ACC112 (cell line): ENCODE measurements at regions not wholly inside any gene's neighbourhood (a gene's known extent, or its start where the extent isn't known, plus 50 kb on each side); places are given as distances from the start of the nearest gene placed in this dataset.
"Not testable (repeated sequence)": the region's sequence is repeated elsewhere in the genome, so short reads cannot be mapped to it uniquely, and the experiment has no call there.

ENCODE experiments used
- H2AFZ ChIP-seq: fragments of 200-600 bp; sonication (generic); one replicate; pipeline ENCODE4 v1.6.0; 2017; ENCODE audit warnings: antibody characterized with exemption, low read length; ENCODE audit not compliant: unreplicated experiment
- H3K27ac ChIP-seq: fragments of 200-600 bp; sonication (generic); 2 replicates; pipeline ENCODE4 v1.5.1; 2014; ENCODE audit warnings: low read depth, mild to moderate bottlenecking, antibody characterized with exemption, low read length, moderate library complexity
- H3K27me3 ChIP-seq: fragments of 200-600 bp; sonication (generic); 2 replicates; pipeline ENCODE4 v1.6.1; 2014; ENCODE audit warnings: mild to moderate bottlenecking, antibody characterized with exemption, low read length, moderate library complexity, mixed read lengths; ENCODE audit not compliant: insufficient read depth
- H3K36me3 ChIP-seq: fragments of 200-600 bp; sonication (generic); 2 replicates; pipeline ENCODE4 v1.6.1; 2016; ENCODE audit warnings: mild to moderate bottlenecking, antibody characterized with exemption, low read length, moderate library complexity, mixed read lengths; ENCODE audit not compliant: insufficient read depth
- H3K4me1 ChIP-seq: fragments of 200-600 bp; sonication (generic); one replicate; pipeline ENCODE4 v1.6.1; 2016; ENCODE audit warnings: low read length, mixed read lengths; ENCODE audit not compliant: insufficient read depth, unreplicated experiment, control insufficient read depth
- H3K4me3 ChIP-seq: fragments of 200-600 bp; sonication (generic); 2 replicates; pipeline ENCODE4 v1.5.1; 2014; ENCODE audit warnings: mild to moderate bottlenecking, low read depth, low read length
- H3K79me2 ChIP-seq: fragments of 200-600 bp; sonication (generic); one replicate; pipeline ENCODE4 v1.6.0; 2016; ENCODE audit warnings: low read length; ENCODE audit not compliant: control insufficient read depth, unreplicated experiment, insufficient read depth

DNA sequence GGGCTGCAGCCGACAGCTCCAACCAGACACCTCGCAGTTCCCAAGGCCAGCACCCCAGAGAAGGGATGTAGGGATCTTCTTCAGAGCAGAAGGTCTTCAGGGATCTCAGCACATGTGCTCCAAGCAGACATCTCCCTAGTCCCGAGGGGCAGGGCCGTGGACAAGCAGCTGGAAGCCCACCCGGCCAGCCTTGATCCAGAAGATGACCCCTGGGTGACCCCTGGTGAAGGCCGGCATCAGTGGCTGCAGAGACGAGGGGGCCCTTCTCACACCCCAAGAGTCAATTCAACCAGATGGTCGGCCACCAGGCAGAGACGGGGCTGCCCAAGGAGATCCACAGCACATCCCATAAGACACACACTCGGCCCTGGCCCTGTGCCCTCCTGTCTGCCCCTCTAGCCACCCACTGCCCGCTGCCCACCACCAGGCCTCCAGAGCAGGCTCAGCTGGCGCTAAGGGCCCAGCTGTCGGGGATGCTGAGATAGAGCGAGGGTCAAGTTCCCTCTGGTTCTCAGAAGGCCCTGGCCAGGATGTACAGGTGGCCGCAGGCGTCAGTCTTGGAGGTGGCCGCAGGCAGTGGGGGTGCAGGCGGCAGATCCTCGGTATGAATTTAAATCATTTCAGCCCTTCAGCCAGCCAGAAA lies 168.3 kb downstream of the BRD1 start:
- H3K4me1 ChIP-seq: no peaks in the 10 kb centered on the region
- no peak overlapping the region for H3K27ac ChIP-seq
- H2AFZ ChIP-seq: no peak overlapping the region
- H3K36me3 ChIP-seq: no peaks in the 10 kb centered on the region
- no peaks in the 10 kb centered on the region for H3K27me3 ChIP-seq
- no peak overlapping the region for H3K4me3 ChIP-seq
- no peaks in the 10 kb centered on the region for H3K79me2 ChIP-seq

DNA sequence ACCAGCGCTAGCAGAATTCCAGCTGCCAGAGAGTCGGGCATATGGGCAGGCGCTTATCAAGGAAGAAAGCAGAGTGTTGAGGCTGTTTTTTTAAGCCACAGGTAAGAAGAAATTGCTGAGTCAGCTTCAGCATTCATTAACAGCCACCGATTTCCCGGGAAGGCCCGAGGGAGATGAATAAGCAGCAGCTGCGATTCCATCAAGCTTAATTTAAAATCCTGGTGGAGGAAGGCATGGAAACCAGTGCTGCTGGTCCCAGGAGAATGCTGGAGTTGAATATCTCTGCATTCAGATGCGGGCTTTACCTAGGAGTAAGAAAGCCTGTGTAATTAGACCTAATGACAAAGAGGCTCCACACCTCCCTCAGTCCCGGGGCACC lies 168.8 kb downstream of the BRD1 start:
- no peaks in the 10 kb centered on the region for H3K36me3 ChIP-seq
- H3K4me1 ChIP-seq: no peaks in the 10 kb centered on the region
- H3K27me3 ChIP-seq: no peaks in the 10 kb centered on the region
- no peak overlapping the region for H3K4me3 ChIP-seq
- no peak overlapping the region for H3K27ac ChIP-seq
- no peaks in the 10 kb centered on the region for H3K79me2 ChIP-seq
- H2AFZ ChIP-seq: no peak overlapping the region

DNA sequence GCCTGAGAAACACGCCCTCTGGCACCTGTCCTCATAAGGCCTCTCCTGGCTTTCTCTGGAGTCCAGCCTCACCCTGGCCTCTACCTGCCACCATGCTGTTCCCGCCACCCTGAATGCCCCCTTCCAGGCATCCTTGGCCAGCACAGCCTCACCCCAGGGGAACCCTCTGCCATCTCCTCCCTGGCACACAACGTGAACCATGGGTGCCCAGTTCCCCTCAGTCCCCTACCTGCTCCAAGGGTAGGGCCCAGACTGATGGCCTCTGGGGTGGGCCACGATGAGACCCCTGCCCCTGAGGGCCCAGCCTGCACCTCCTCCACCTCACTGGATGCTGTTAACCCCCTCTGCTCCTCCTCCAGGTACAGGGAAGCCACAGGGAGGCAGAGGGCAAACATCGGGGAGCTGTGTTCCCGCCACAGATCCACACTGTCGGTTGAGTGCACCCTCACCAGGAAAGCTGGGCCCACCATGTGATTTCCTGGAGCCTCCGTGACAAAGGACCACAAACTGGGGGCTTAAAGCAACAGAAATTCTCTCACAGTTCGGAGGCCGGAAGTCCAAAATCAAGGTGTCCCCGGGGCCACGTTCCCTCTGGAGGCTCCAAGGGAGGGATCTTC lies 169.6 kb downstream of the BRD1 start:
- Histone ChIP-seq H3K79me2 (no peaks in the 10 kb centered on the region), H3K36me3 (no peaks in the 10 kb centered on the region), H3K4me3 (no peak overlapping the region), H3K27me3 (no peaks in the 10 kb centered on the region), H2AFZ (no peak overlapping the region), H3K4me1 (no peaks in the 10 kb centered on the region), H3K27ac (no peak overlapping the region)

- H3K4me1 ChIP-seq: no peaks in the 10 kb centered on the region
- H3K36me3 ChIP-seq: no peaks in the 10 kb centered on the region
- no peak overlapping the region for H3K4me3 ChIP-seq
- H3K27ac ChIP-seq: no peak overlapping the region
- no peaks in the 10 kb centered on the region for H3K27me3 ChIP-seq
- no peak overlapping the region for H2AFZ ChIP-seq
- no peaks in the 10 kb centered on the region for H3K79me2 ChIP-seq
These were observed 170.2 kb downstream of the BRD1 start for GRCh38 chr22:49657275-49657973.

- not testable (repeated sequence) for H3K27me3 ChIP-seq, H3K4me1 ChIP-seq, H2AFZ ChIP-seq, H3K27ac ChIP-seq, H3K4me3 ChIP-seq, H3K36me3 ChIP-seq, H3K79me2 ChIP-seq
These were observed 170.8 kb downstream of the BRD1 start for GRCh38 chr22:49656883-49657274.

DNA sequence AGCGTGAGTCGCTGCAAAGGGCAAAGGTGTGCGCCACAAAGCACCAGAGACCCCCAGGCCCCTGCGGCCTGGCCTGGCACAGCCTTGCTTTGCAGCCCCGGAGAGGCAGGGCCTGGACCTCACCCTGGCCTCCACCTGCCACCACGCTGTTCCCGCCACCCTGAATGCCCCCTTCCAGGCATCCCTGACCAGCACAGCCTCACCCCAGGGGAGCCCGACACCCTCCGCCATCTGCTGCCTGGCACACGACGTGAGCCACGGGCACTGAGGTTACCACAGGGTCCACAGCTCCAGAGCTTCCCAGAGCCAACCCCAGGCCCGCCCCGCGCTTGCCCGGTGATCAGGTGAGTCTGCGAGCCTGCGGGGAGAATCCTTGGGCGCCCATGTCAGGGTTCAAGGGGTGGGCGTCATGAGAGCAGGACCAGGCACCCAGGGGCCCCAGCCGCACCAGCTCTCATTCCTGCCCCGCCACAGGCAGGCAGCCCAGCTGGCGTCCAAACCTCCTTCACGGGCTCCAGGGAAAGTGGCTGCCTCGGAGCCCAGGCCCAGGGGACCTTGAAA lies 171.3 kb downstream of the BRD1 start:
- Histone ChIP-seq H3K27ac (no peak overlapping the region), H2AFZ (no peak overlapping the region), H3K79me2 (no peaks in the 10 kb centered on the region), H3K27me3 (no peaks in the 10 kb centered on the region), H3K4me3 (no peak overlapping the region), H3K4me1 (no peaks in the 10 kb centered on the region), H3K36me3 (no peaks in the 10 kb centered on the region)

GRCh38 chr22:49655168-49655812 lies 172.4 kb downstream of the BRD1 start:
- no peaks in the 10 kb centered on the region for H3K79me2 ChIP-seq
- no peak overlapping the region for H2AFZ ChIP-seq
- H3K36me3 ChIP-seq: no peaks in the 10 kb centered on the region
- H3K27me3 ChIP-seq: no peaks in the 10 kb centered on the region
- no peaks in the 10 kb centered on the region for H3K4me1 ChIP-seq
- H3K27ac ChIP-seq: no peak overlapping the region
- no peak overlapping the region for H3K4me3 ChIP-seq

DNA sequence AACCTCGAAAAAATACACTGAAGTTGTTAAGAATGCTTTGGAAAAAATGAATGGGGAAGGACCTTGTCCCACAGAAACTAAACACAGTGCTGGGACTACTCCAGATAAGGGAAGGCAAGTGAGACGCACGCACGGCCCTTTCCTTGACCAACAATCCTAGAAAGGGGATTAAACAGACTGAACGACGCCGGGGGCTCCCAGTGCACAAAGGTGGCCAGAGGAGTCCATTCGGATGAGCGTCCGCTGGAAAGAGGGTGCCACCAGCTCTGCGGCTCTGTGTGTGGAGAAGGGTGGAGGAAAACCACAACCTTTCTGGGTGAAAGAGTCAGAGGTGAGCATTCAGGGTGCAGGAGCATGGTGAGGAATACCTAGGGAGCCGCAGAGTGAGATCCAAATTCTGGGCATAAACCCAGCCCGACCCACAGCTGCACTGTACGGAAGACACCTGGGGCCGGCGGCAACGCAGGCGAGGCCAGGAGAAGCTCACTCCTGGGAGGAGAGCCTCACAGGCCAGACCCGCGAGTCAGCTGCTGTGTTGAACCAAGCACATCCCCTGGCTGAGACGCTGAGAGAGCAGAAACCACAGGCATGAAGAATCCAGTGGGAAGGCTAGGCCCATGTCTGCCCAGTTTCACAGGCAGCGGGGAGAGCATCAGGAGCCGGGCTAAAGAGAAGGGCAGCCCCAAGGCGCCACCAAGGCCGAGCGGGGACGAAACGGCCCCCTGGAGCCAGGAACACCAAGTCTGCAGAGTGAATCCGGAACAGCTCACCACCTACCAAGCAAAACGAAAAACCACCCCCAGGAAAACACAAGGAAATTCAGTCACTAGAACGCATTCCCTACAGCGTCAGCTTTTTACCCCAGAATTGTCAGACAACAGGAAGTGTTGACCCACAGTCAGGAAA lies 177.1 kb downstream of the BRD1 start:
- H3K79me2 ChIP-seq: no peaks in the 10 kb centered on the region

GRCh38 chr22:49649166-49650068 lies 178.3 kb downstream of the BRD1 start:
- no peaks in the 10 kb centered on the region for H3K79me2 ChIP-seq

More for the DNA sequence above, 177.1 kb downstream of the BRD1 start:
- H3K27me3 ChIP-seq: no peaks in the 10 kb centered on the region
- no peaks in the 10 kb centered on the region for H3K36me3 ChIP-seq
- no peak overlapping the region for H3K27ac ChIP-seq
- no peaks in the 10 kb centered on the region for H3K4me1 ChIP-seq
- no peak overlapping the region for H2AFZ ChIP-seq
- no peak overlapping the region for H3K4me3 ChIP-seq

More at GRCh38 chr22:49649166-49650068, 178.3 kb downstream of the BRD1 start:
- no peak overlapping the region for H3K4me3 ChIP-seq
- no peaks in the 10 kb centered on the region for H3K27me3 ChIP-seq
- no peak overlapping the region for H3K27ac ChIP-seq
- no peaks in the 10 kb centered on the region for H3K4me1 ChIP-seq
- no peak overlapping the region for H2AFZ ChIP-seq
- H3K36me3 ChIP-seq: no peaks in the 10 kb centered on the region
